Tibial artery (tissue), 4 donors: ENCODE measurements at regions not wholly inside any gene's neighbourhood (a gene's known extent, or its start where the extent isn't known, plus 50 kb on each side); places are given as distances from the start of the nearest gene placed in this dataset.

ENCODE experiments used
- DNase-seq, 2 donors: peaks; one replicate each; pipeline ENCODE4 v3.0.0-alpha.2; 2019
- H3K27ac ChIP-seq, 2 donors: fragments of 200-600 bp; sonication (generic) in 1 of 2; 1 replicate in 1 of 2; 2 replicates in 1 of 2; pipeline ENCODE4 v1.5.1; 2018 to 2019; ENCODE audit warnings: mild to moderate bottlenecking in 1 of 2
- H3K27me3 ChIP-seq, 2 donors: fragments of 200-600 bp; sonication (generic) in 1 of 2; one replicate each; pipeline versions ENCODE4 v1.5.1 to v1.6.0; 2016 to 2019
- H3K36me3 ChIP-seq, 3 donors: fragments of 200-600 bp; sonication (generic) in 2 of 3; one replicate each; pipeline ENCODE4 v1.5.1; 2016 to 2019; ENCODE audit warnings: mild to moderate bottlenecking in 2 of 3
- H3K4me1 ChIP-seq, 4 donors: fragments of 200-600 bp; sonication (generic) in 2 of 4; 1 replicate in 3 of 4; 2 replicates in 1 of 4; pipeline ENCODE4 v1.5.1; 2016 to 2019
- H3K4me3 ChIP-seq, 2 donors: fragments of 200-600 bp; sonication (generic) in 1 of 2; 1 replicate in 1 of 2; 2 replicates in 1 of 2; pipeline ENCODE4 v1.5.1; 2018 to 2019; ENCODE audit warnings: mild to moderate bottlenecking in 2 of 2
- H3K9me3 ChIP-seq, 3 donors: fragments of 200-600 bp; sonication (generic) in 1 of 3; one replicate each; pipeline ENCODE4 v1.5.1; 2016 to 2019
- CTCF ChIP-seq, 2 experiments: fragments of 200-600 bp in 1 of 2; fragments of 450-650 bp in 1 of 2; IDR thresholded peaks; one replicate each; pipeline ENCODE4 v1.5.1; 2017 to 2019; ENCODE audit warnings: antibody characterized with exemption in 2 of 2, mild to moderate bottlenecking in 1 of 2, moderate library complexity in 1 of 2
- intact Hi-C: fragments of 100-400 bp; cut with DNase I; formaldehyde crosslinking; loops from one replicate; pipeline ENCODE4 v1.15.0; 2023; ENCODE audit warnings: low total_unique reads

GRCh38 chr10:118237930-118238329 is 104.2 kb downstream of the FAM204A start:
- no peak overlapping the region for H3K27ac ChIP-seq
- no peak overlapping the region for H3K4me3 ChIP-seq
- H3K36me3 ChIP-seq = no peaks in the 10 kb centered on the region
- TF ChIP-seq CTCF (IDR thresholded peaks at IDR 0.05) = no peak
- no peak for DNase-seq
- H3K9me3 ChIP-seq = no peaks in the 10 kb centered on the region
- intact Hi-C loops = loop anchor here (5.0 kb wide), 1 partner anchor 686 kb away; no protein-coding TSS in a partner anchor
- peaks cover 0 to 9% (median 3%) of the 10 kb centered on the region in 4 donors for H3K4me1 ChIP-seq
- H3K27me3 ChIP-seq = peaks cover 0 to 17% of the 10 kb centered on the region in 2 donors

- no peak overlapping the region for H3K4me3 ChIP-seq
- no peaks in the 10 kb centered on the region for H3K9me3 ChIP-seq
- no peak for TF ChIP-seq CTCF (IDR thresholded peaks at IDR 0.05)
These were observed 107.4 kb downstream of the FAM204A start for GRCh38 chr10:118234683-118235082.

GRCh38 chr10:118220346-118220850 is 121.7 kb downstream of the FAM204A start:
- no peak for TF ChIP-seq CTCF (IDR thresholded peaks at IDR 0.05)
- H3K27ac ChIP-seq = no peak overlapping the region
- no peak overlapping the region for H3K4me3 ChIP-seq
- no peaks in the 10 kb centered on the region for H3K27me3 ChIP-seq
- no peaks in the 10 kb centered on the region for H3K36me3 ChIP-seq
- no peaks in the 10 kb centered on the region for H3K4me1 ChIP-seq
- no peaks in the 10 kb centered on the region for H3K9me3 ChIP-seq
- intact Hi-C loops = no loop called here
- no peak for DNase-seq

More at GRCh38 chr10:118234683-118235082, 107.4 kb downstream of the FAM204A start:
- H3K4me1 ChIP-seq = peaks cover 0 to 9% (median 3%) of the 10 kb centered on the region in 4 donors
- no peak for DNase-seq
- H3K27ac ChIP-seq = no peak overlapping the region
- H3K36me3 ChIP-seq = no peaks in the 10 kb centered on the region
- peaks cover 0 to 5% of the 10 kb centered on the region in 2 donors for H3K27me3 ChIP-seq
- intact Hi-C loops = loop anchor here (5.0 kb wide), 1 partner anchor 682 kb away; no protein-coding TSS in a partner anchor

GRCh38 chr10:118218562-118218961 is 123.6 kb downstream of the FAM204A start:
- TF ChIP-seq CTCF (IDR thresholded peaks at IDR 0.05) = no peak
- intact Hi-C loops = no loop called here
- DNase-seq = no peak

GRCh38 chr10:118216571-118217170 is 125.5 kb downstream of the FAM204A start:
- TF ChIP-seq CTCF (IDR thresholded peaks at IDR 0.05) = no peak
- DNase-seq = no peak
- intact Hi-C loops = no loop called here
- Histone ChIP-seq H3K36me3 (no peaks in the 10 kb centered on the region), H3K4me3 (no peak overlapping the region), H3K4me1 (no peaks in the 10 kb centered on the region), H3K27ac (no peak overlapping the region), H3K27me3 (no peaks in the 10 kb centered on the region), H3K9me3 (no peaks in the 10 kb centered on the region)

More at GRCh38 chr10:118218562-118218961, 123.6 kb downstream of the FAM204A start:
- Histone ChIP-seq H3K4me3 (no peak overlapping the region), H3K36me3 (no peaks in the 10 kb centered on the region), H3K9me3 (no peaks in the 10 kb centered on the region), H3K4me1 (no peaks in the 10 kb centered on the region), H3K27ac (no peak overlapping the region), H3K27me3 (no peaks in the 10 kb centered on the region)
